Heart right ventricle (tissue), 16 donors: ENCODE measurements at regions not wholly inside any gene's neighbourhood (a gene's known extent, or its start where the extent isn't known, plus 50 kb on each side); places are given as distances from the start of the nearest gene placed in this dataset.

Experiments
- ATAC-seq, 8 donors: fragments of 200-7000 bp; cut with Tn5 transposase; one replicate each; pipeline ENCODE4 v1.9.1; 2020; ENCODE audit warnings: mild to moderate bottlenecking in 8 of 8, moderate library complexity in 8 of 8, moderate number of reproducible peaks in 1 of 8
- DNase-seq, 2 donors: peaks; one replicate each; pipeline ENCODE4 v3.0.0-alpha.2; 2020
- H3K27ac ChIP-seq, 10 donors: fragments of 200-600 bp; sonication (generic) in 2 of 10; one replicate each; pipeline versions ENCODE4 v1.5.0 to v1.8.0; 2020 to 2022; ENCODE audit warnings: mild to moderate bottlenecking in 3 of 10
- H3K27me3 ChIP-seq, 7 donors: fragments of 200-600 bp; one replicate each; pipeline ENCODE4 v1.8.0; 2021 to 2022; ENCODE audit warnings: mild to moderate bottlenecking in 2 of 7
- H3K36me3 ChIP-seq, 9 donors: fragments of 200-600 bp; sonication (generic) in 1 of 9; one replicate each; pipeline versions ENCODE4 v1.5.0 to v1.8.0; 2020 to 2022; ENCODE audit warnings: mild to moderate bottlenecking in 2 of 9
- H3K4me1 ChIP-seq, 9 donors: fragments of 200-600 bp; sonication (generic) in 1 of 9; one replicate each; pipeline versions ENCODE4 v1.5.0 to v1.8.0; 2020 to 2022; ENCODE audit warnings: mild to moderate bottlenecking in 4 of 9
- H3K4me3 ChIP-seq, 10 donors: fragments of 200-600 bp; sonication (generic) in 2 of 10; one replicate each; pipeline versions ENCODE4 v1.5.0 to v1.8.0; 2020 to 2022; ENCODE audit warnings: mild to moderate bottlenecking in 7 of 10, moderate library complexity in 2 of 10
- H3K9me3 ChIP-seq, 11 donors: fragments of 200-600 bp in 10 of 11; sonication (generic) in 2 of 11; one replicate each; pipeline versions ENCODE4 v1.5.0 to v1.8.0; 2013 to 2022; ENCODE audit warnings: mild to moderate bottlenecking in 2 of 11, control low read depth in 1 of 11, moderate library complexity in 1 of 11
- CTCF ChIP-seq, 9 donors: fragments of 200-600 bp; sonication (generic) in 2 of 9; IDR thresholded peaks; one replicate each; pipeline versions ENCODE4 v1.5.0 to v1.8.0; 2021 to 2022; ENCODE audit warnings: antibody characterized with exemption in 9 of 9, mild to moderate bottlenecking in 5 of 9, moderate library complexity in 1 of 9
- WGBS, 2 donors: extraction: QIAGEN DNeasy Blood & Tissue Kit; methylation state at CpG; one replicate each; pipeline ENCODE4 v1.1.7; 2013; ENCODE audit warnings: inconsistent platforms in 1 of 2; 5-methylcytosine and 5-hydroxymethylcytosine counted together
- intact Hi-C, 10 donors: fragments of 100-400 bp; cut with DNase I; formaldehyde crosslinking; loops; one replicate each; pipeline versions ENCODE4 v1.11.1 to v1.14.2; 2022
- donor health status: Arrhythmogenic right ventricular cardiomyopathy.
- donor health status: ischemic (EF 13 %, LVEDD 7.1; RV severe dilation, severe dysfunction).
- donor health status: healthy with polysubstance abuse.
- donor health status: DM: no; HTN: yes; CAD: no.
- donor health status: DM: no; HTN: no; CAD: no.
- donor health status: ischemic (EF 25% LVEDD 6.9; RV normal size, moderate dysfunction).
- donor health status: ischemic (EF 25% LVEDD 5.7; RV mildly dilated, moderate dysfunction).
- donor health status: healthy.
- donor health status: DM: yes; HTN: yes; CAD: no.
- donor health status: Ischemic cardiomyopathy.
- donor health status: ischemic (EF 35%, LVEDD 5.7; RV mildly dilated, moderate dysfunction).
- donor health status: nonischemic (EF 11% LVEDD 7.7; RV severe dilation, severe dysfunction).
- donor health status: DM: yes; HTN: yes; CAD: no.
- donor health status: PGD.
- donor health status: ischemic (EF 29% LVEDD 5.4; RV normal size, mild dysfunction).
- donor health status: nonischemic (EF 23%, LVEDD 6.1; RV moderate dilation, normal function).

GRCh38 chr18:2425426-2426317 lies 145.6 kb downstream of the METTL4 start:
- Histone ChIP-seq H3K4me1 (no peaks in the 10 kb centered on the region), H3K27ac (no peak overlapping the region), H3K9me3 (peaks cover 0 to 15% (median 6%) of the 10 kb centered on the region in 11 donors), H3K27me3 (no peaks in the 10 kb centered on the region), H3K4me3 (no peak overlapping the region), H3K36me3 (no peaks in the 10 kb centered on the region)
- TF ChIP-seq CTCF (IDR thresholded peaks at IDR 0.05), result no peak
- ATAC-seq, result no peak
- no peak for DNase-seq
- WGBS, 2 donors, result 63 to 69% methylated on average over 4 of the region's 4 CpGs
- intact Hi-C loops, result no loop called here

- no peak for ATAC-seq
- H3K36me3 ChIP-seq, result no peaks in the 10 kb centered on the region
- DNase-seq, result no peak
- TF ChIP-seq CTCF (IDR thresholded peaks at IDR 0.05), result no peak
- H3K4me3 ChIP-seq, result no peak overlapping the region
- peaks cover 0 to 17% (median 6%) of the 10 kb centered on the region in 11 donors for H3K9me3 ChIP-seq
- intact Hi-C loops, result no loop called here
- H3K27me3 ChIP-seq, result no peaks in the 10 kb centered on the region
- no peaks in the 10 kb centered on the region for H3K4me1 ChIP-seq
- no peak overlapping the region for H3K27ac ChIP-seq
Measured at GRCh38 chr18:2430191-2430590, 141.1 kb downstream of the METTL4 start.

- DNase-seq (no peak), ATAC-seq (no peak)
- WGBS, 2 donors, result 63 to 98% methylated on average over 2 of the region's 2 CpGs
- H3K27ac ChIP-seq, result no peak overlapping the region
- H3K9me3 ChIP-seq, result peaks cover 0 to 17% (median 6%) of the 10 kb centered on the region in 11 donors
- no peak overlapping the region for H3K4me3 ChIP-seq
- no peaks in the 10 kb centered on the region for H3K4me1 ChIP-seq
- no peaks in the 10 kb centered on the region for H3K36me3 ChIP-seq
- intact Hi-C loops, result no loop called here
- TF ChIP-seq CTCF (IDR thresholded peaks at IDR 0.05), result no peak
- no peaks in the 10 kb centered on the region for H3K27me3 ChIP-seq
Measured at GRCh38 chr18:2431806-2432205, 139.5 kb downstream of the METTL4 start.

- intact Hi-C loops, result no loop called here
- no peak for ATAC-seq
- no peak for TF ChIP-seq CTCF (IDR thresholded peaks at IDR 0.05)
Measured at GRCh38 chr18:2433366-2433765, 137.9 kb downstream of the METTL4 start.

More at GRCh38 chr18:2433366-2433765, 137.9 kb downstream of the METTL4 start:
- no peaks in the 10 kb centered on the region for H3K27me3 ChIP-seq
- no peaks in the 10 kb centered on the region for H3K36me3 ChIP-seq
- H3K4me1 ChIP-seq, result no peaks in the 10 kb centered on the region
- H3K27ac ChIP-seq, result no peak overlapping the region
- DNase-seq, result no peak
- H3K9me3 ChIP-seq, result peaks cover 0 to 17% (median 6%) of the 10 kb centered on the region in 11 donors
- WGBS, 2 donors, result 49 to 59% methylated on average over 1 of the region's 1 CpG
- H3K4me3 ChIP-seq, result no peak overlapping the region
